Panc1 (cell line): ENCODE measurements at regions not wholly inside any gene's neighbourhood (a gene's known extent, or its start where the extent isn't known, plus 50 kb on each side); places are given as distances from the start of the nearest gene placed in this dataset.

Source experiments
- ATAC-seq: fragments of 200-7000 bp; cut with Tn5 transposase; 2 replicates; pipeline ENCODE4 v1.9.1; 2020; ENCODE audit warnings: mild to moderate bottlenecking, moderate library complexity
- BruUV-seq: library from RNA; stranded (reverse); fragments of 400-500 nt; replicated peaks from 2 replicates; lab custom pipeline; 2021; lab: Mats Ljungman, UMichigan
- CTCF ChIA-PET: fragments of 300-600 bp; sonication (Branson Sonifier 250); formaldehyde crosslinking; loops from one replicate; lab custom pipeline; 2022; ENCODE audit warnings: antibody characterized with exemption; lab: Charles Lee
- POLR2A ChIA-PET: fragments of 300-600 bp; sonication (Branson Sonifier 250); formaldehyde crosslinking; loops from one replicate; lab custom pipeline; 2022; ENCODE audit warnings: antibody characterized with exemption; lab: Charles Lee
- DNase-seq: peaks from one replicate; pipeline ENCODE4 v3.0.0-alpha.2; 2010; ENCODE audit warnings: low read depth, low spot score
- H3K27ac ChIP-seq: 2 replicates; pipeline ENCODE4 v1.5.1; 2011; ENCODE audit warnings: mild to moderate bottlenecking, low read length, inconsistent platforms
- H3K27me3 ChIP-seq: fragments of 200-500 bp; sonication (Bioruptor generic); 2 replicates; pipeline ENCODE4 v1.6.0; 2014; ENCODE audit warnings: low read length, inconsistent platforms; ENCODE audit not compliant: control insufficient read depth, insufficient read depth
- H3K36me3 ChIP-seq: fragments of 200-500 bp; sonication (Bioruptor generic); 2 replicates; pipeline ENCODE4 v1.5.1; 2014; ENCODE audit warnings: inconsistent platforms, mild to moderate bottlenecking, low read length, moderate library complexity; ENCODE audit not compliant: control insufficient read depth, insufficient read depth
- H3K4me1 ChIP-seq: 2 replicates; pipeline ENCODE4 v1.5.1; 2011; ENCODE audit warnings: inconsistent platforms, mild to moderate bottlenecking, low read length, moderate library complexity; ENCODE audit not compliant: control insufficient read depth, insufficient read depth
- H3K4me3 ChIP-seq, 2 experiments: 2 replicates each; pipeline ENCODE4 v1.5.1; 2011 to 2012; ENCODE audit warnings: low read depth in 2 of 2, low read length in 2 of 2, mild to moderate bottlenecking in 2 of 2, inconsistent platforms in 1 of 2, moderate library complexity in 1 of 2
- H3K9me3 ChIP-seq: fragments of 200-500 bp; sonication (Bioruptor generic); 2 replicates; pipeline ENCODE4 v1.5.1; 2014; ENCODE audit warnings: low read depth, mild to moderate bottlenecking, inconsistent platforms, low read length, moderate library complexity; ENCODE audit not compliant: control insufficient read depth, insufficient read depth
- CTCF ChIP-seq: fragments of 450-650 bp; IDR thresholded peaks from 2 replicates; pipeline ENCODE4 v1.5.1; 2017; ENCODE audit warnings: mild to moderate bottlenecking
- POLR2AphosphoS5 ChIP-seq: IDR thresholded peaks from 2 replicates; pipeline ENCODE4 v1.6.1; 2012; ENCODE audit warnings: mild to moderate bottlenecking, low read depth, low read length, moderate library complexity
- REST ChIP-seq, 2 experiments: IDR thresholded peaks; 2 replicates each; pipeline ENCODE4 v1.6.1; 2011 to 2012; ENCODE audit warnings: low read depth in 2 of 2, control low read depth in 1 of 2, low read length in 1 of 2, mild to moderate bottlenecking in 1 of 2, moderate library complexity in 1 of 2; ENCODE audit not compliant: insufficient read depth in 1 of 2
- SIN3A ChIP-seq: IDR thresholded peaks from 2 replicates; pipeline ENCODE4 v1.6.1; 2012; ENCODE audit warnings: low read depth, mild to moderate bottlenecking, low read length, moderate library complexity, borderline replicate concordance; ENCODE audit not compliant: insufficient read depth
- TCF7L2 ChIP-seq: IDR thresholded peaks from 2 replicates; pipeline ENCODE4 v1.6.1; 2011; ENCODE audit warnings: mild to moderate bottlenecking, low read depth, low read length, inconsistent platforms
- in situ Hi-C: cut with HindIII; loops from 2 replicates; pipeline ENCODE4 v1.10.0; 2016; ENCODE audit warnings: low sequenced_read_pairs, low pct_unique_long_range_greater_than_20kb
- intact Hi-C: fragments of 100-400 bp; cut with micrococcal nuclease; formaldehyde crosslinking; loops from one replicate; pipeline ENCODE4 v1.10.0; 2022; ENCODE audit not compliant: unreplicated experiment

GRCh38 chr1:189500778-189501177 lies 976.9 kb downstream of the BRINP3 start:
- Histone ChIP-seq H3K9me3 (no peaks in the 10 kb centered on the region), H3K36me3 (no peaks in the 10 kb centered on the region), H3K4me3 (no peak overlapping the region), H3K4me1 (no peaks in the 10 kb centered on the region), H3K27me3 (no peaks in the 10 kb centered on the region), H3K27ac (no peak overlapping the region)
- TF ChIP-seq REST (IDR thresholded peaks at IDR 0.05; ENCODE audit: insufficient read depth in 1 of 2, low read depth in 2 of 2, low read length in 1 of 2), result no peak
- no peak for TF ChIP-seq POLR2AphosphoS5
- no peak for TF ChIP-seq TCF7L2
- no peak for TF ChIP-seq CTCF
- TF ChIP-seq SIN3A, result no peak
- ATAC-seq (no peak), DNase-seq (no peak)
- in situ Hi-C loops, result no loop called here
- CTCF ChIA-PET, result no interaction called here
- POLR2A ChIA-PET, result no interaction called here
- intact Hi-C loops, result no loop called here
- no TSS peak for BruUV-seq

GRCh38 chr1:189510827-189511226 lies 966.8 kb downstream of the BRINP3 start:
- TF ChIP-seq TCF7L2, result no peak
- TF ChIP-seq POLR2AphosphoS5, result no peak
- no peak for TF ChIP-seq REST (IDR thresholded peaks at IDR 0.05; ENCODE audit: insufficient read depth in 1 of 2, low read depth in 2 of 2, low read length in 1 of 2)
- no peak for TF ChIP-seq CTCF
- no peak for TF ChIP-seq SIN3A
- CTCF ChIA-PET, result interaction anchor here (0.6 kb wide), 1 partner anchor 91 kb away, joined by 3 read pairs; no protein-coding TSS in a partner anchor

More at GRCh38 chr1:189510827-189511226, 966.8 kb downstream of the BRINP3 start:
- Histone ChIP-seq H3K9me3 (no peaks in the 10 kb centered on the region), H3K27me3 (no peaks in the 10 kb centered on the region), H3K4me3 (no peak overlapping the region), H3K4me1 (no peaks in the 10 kb centered on the region), H3K36me3 (no peaks in the 10 kb centered on the region), H3K27ac (no peak overlapping the region)
- POLR2A ChIA-PET, result no interaction called here
- intact Hi-C loops, result no loop called here
- in situ Hi-C loops, result no loop called here
- DNase-seq (no peak), ATAC-seq (no peak)
- no TSS peak for BruUV-seq
